Epithelial cell of proximal tubule (primary cell): ENCODE measurements at regions not wholly inside any gene's neighbourhood (a gene's known extent, or its start where the extent isn't known, plus 50 kb on each side); places are given as distances from the start of the nearest gene placed in this dataset.
"Not testable (repeated sequence)": the region's sequence is repeated elsewhere in the genome, so short reads cannot be mapped to it uniquely, and the experiment has no call there.

Experiments used
- DNase-seq: peaks from one replicate; pipeline ENCODE4 v3.0.0-alpha.2; 2011; ENCODE audit warnings: low read depth
- H3K4me3 ChIP-seq: 2 replicates; pipeline ENCODE4 v1.5.1; 2011; ENCODE audit warnings: low read depth, mild to moderate bottlenecking, low read length
- TF ChIP-seq, protein P1 (sequence below): conservative IDR thresholded peaks from 2 replicates; pipeline ENCODE4 v1.5.1; 2012; ENCODE audit warnings: low read depth, mild to moderate bottlenecking, low read length

GRCh38 chr6:16901306-16901705 is 140.0 kb upstream of the ATXN1 start:
- no peak overlapping the region for H3K4me3 ChIP-seq
- TF ChIP-seq, protein P1, sequence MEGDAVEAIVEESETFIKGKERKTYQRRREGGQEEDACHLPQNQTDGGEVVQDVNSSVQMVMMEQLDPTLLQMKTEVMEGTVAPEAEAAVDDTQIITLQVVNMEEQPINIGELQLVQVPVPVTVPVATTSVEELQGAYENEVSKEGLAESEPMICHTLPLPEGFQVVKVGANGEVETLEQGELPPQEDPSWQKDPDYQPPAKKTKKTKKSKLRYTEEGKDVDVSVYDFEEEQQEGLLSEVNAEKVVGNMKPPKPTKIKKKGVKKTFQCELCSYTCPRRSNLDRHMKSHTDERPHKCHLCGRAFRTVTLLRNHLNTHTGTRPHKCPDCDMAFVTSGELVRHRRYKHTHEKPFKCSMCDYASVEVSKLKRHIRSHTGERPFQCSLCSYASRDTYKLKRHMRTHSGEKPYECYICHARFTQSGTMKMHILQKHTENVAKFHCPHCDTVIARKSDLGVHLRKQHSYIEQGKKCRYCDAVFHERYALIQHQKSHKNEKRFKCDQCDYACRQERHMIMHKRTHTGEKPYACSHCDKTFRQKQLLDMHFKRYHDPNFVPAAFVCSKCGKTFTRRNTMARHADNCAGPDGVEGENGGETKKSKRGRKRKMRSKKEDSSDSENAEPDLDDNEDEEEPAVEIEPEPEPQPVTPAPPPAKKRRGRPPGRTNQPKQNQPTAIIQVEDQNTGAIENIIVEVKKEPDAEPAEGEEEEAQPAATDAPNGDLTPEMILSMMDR: no peak
- DNase-seq: no peak

DNA sequence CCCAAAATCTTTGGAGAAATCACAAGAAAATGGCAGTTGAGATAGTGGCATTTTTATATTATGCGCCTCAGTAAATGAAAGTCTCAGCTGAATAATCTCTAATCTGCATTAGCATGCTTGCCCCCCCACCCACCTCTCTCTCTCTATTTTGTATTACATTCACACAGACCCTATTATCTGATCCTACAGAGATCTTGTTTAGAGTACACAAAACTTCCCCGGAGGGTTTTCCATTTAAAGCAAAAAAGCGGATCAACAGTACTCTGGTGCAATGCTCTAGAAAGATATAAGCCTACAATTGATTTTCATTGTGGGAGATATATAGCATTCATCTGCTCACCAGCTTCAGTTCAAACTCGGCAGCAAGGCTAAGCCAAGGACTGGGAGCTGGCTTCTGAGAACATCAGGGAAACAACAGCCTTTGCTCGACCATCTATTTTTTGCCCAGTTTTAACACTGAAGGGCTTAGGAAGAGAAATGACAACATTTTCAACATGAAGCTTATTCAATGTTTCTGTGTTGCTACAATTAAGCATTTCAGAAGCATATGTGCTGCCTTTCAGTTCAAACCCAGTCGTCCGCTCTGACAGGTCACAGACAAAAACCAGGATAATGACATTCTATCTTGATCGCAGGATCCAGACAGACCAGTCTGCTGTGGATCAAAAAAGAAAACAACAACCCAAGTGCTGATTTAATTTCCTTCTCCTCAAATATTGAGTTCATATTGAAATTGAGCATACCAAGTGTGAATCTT is 137.6 kb upstream of the ATXN1 start:
- TF ChIP-seq, protein P1: no peak
- DNase-seq: no peak
- no peak overlapping the region for H3K4me3 ChIP-seq

DNA sequence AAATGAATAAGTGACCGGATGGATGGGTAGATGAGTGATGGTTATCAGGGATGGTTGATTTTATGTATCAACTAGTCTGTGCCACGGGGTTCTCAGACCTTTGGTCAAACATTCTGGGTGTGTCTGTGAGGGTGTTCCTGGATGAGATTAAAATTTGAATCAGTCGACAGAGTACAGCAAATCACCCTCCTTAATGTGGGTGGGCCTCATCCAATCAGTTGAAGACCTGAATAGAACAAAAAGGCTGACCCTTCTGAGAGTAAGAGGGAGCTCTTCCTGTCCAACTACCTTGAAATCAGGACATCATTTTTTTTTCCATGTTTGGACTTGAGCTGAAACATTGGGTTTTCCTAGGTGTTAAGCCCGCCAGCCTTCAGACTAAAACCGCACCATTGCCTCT is 136.4 kb upstream of the ATXN1 start:
- TF ChIP-seq, protein P1: no peak
- no peak for DNase-seq
- no peak overlapping the region for H3K4me3 ChIP-seq

DNA sequence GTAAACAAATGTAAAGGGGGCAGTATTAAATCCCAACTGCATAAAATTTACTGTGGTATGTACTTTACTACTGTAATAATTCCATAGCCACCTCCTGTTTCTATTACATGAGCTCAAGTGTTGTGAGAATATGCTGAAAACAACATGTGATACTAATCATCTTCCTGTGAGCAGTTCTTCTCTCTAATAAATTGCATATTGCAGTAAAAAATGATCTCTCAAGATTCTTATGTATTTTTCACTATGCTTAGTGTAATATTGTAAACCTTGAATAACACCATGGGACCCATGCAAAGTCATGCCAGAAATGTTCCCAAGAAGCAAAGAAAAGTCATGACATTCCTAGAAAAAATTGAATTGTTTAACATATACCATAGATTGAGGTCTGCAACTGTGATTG is 133.0 kb upstream of the ATXN1 start:
- TF ChIP-seq, protein P1: no peak
- H3K4me3 ChIP-seq: no peak overlapping the region
- no peak for DNase-seq

DNA sequence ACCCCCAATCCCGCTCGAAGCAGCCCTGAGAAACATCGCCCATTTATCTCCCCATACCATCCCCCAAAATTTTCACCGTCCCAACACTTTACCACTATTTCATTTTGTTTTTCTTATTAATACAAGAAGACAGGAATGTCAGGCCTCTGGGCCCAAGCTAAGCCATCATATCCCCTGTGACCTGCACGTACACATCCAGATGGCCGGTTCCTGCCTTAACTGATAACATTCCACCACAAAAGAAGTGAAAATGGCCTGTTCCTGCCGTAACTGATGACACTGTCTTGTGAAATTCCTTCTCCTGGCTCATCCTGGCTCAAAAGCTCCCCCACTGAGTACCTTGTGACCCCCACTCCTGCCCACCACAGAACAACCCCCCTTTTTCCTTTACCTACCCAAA is 129.8 kb upstream of the ATXN1 start:
- DNase-seq, H3K4me3 ChIP-seq: not testable (repeated sequence)

- no peak for DNase-seq
Measured at GRCh38 chr6:16885411-16886160, 124.3 kb upstream of the ATXN1 start.

DNA sequence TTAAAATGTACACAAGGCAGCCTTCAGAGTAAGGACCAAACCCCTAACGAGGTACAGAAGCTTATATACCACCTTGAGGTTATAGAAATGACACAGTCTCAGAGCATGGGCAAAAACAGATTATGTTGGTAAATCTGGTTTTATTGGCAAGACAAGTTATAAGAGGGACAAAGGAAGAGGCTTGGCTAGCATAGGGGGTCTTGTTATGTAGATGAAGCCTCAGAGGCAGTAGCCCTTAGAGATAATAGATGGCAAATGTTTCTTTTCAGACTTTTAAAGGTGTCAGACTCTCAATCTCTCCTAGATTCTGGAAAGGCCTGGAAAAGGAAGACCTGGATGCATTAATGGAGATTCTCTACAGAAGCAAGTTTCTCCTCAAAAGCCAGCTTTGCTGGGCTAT is 123.3 kb upstream of the ATXN1 start:
- TF ChIP-seq, protein P1: no peak
- H3K4me3 ChIP-seq: no peak overlapping the region
- DNase-seq: no peak

More at GRCh38 chr6:16885411-16886160, 124.3 kb upstream of the ATXN1 start:
- no peak overlapping the region for H3K4me3 ChIP-seq
- TF ChIP-seq, protein P1: no peak
